GM19468 (cell line): ENCODE measurements at regions not wholly inside any gene's neighbourhood (a gene's known extent, or its start where the extent isn't known, plus 50 kb on each side); places are given as distances from the start of the nearest gene placed in this dataset.

Experiments
- ATAC-seq: cut with Tn5 transposase; IDR thresholded peaks from one replicate; pipeline ENCODE4 v1.9.1; 2021; ENCODE audit warnings: mild to moderate bottlenecking, moderate library complexity, moderate number of reproducible peaks; ENCODE audit not compliant: unreplicated experiment; ENCODE audit errors: extremely low read depth

DNA sequence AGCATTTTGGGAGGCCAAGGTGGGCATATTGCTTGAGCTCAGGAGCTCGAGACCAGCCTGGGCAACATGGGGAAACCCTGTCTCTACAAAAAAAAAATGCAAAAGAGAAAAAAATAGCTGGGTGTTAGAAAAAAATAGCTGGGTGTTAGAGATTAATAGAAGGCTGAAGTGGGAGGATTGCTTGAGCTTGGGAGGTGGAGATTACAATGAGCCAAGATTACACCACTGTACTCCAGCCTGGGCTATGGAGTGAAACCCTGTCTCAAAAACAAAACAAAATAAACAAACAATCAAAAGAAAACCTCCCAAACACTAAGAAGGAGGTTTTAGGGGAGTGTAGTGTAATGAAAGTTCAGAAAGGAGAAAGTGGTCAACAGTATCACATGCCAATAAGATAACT, 202.1 kb downstream of the FLRT2 start:
- no peak for ATAC-seq

DNA sequence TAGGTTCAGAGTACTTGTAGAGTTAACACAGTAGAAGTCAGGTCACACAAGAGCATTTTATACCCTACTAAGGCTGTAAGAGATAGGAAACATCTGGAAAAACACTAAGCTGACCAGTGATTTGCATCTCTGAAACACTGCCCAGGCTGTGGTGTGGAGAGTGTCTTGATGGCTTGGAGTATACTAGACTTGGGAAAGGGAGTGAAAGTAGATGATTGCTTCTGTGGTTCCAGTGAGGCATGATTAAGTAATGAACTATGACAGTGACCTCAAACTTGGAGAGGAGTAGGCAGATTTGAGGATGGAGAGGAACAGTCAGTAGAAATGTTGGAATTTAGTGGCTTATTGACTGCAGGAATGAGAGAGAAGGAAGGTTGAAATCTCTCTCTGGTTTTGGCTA, 201.2 kb downstream of the FLRT2 start:
- no peak for ATAC-seq

DNA sequence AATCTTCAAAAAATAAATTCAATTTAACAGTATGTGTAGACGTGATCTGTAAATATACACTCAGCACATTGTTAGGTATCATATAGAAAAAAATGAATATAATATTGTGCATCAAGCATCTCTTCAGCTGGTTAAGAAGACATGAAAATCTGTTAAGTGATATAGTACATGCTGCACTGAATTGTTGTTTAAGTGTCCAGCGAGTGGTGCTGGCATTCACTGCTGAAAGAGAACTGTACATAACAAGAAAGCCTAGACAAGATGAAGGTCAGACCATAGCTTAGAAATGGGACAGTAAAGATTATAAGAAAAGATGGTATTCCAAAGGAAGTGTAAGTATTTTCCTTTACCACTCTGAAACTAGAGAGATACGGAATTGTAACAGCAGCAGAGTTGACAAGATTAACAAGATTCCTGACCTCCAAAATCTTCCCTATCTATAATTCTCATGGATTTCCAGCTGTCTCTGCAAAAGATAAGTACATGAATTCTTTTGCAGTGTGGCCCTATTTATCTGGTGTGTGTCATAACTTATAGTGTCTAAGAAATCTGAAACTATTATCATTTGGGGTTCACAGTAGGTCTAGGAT, 198.6 kb downstream of the FLRT2 start:
- no peak for ATAC-seq

DNA sequence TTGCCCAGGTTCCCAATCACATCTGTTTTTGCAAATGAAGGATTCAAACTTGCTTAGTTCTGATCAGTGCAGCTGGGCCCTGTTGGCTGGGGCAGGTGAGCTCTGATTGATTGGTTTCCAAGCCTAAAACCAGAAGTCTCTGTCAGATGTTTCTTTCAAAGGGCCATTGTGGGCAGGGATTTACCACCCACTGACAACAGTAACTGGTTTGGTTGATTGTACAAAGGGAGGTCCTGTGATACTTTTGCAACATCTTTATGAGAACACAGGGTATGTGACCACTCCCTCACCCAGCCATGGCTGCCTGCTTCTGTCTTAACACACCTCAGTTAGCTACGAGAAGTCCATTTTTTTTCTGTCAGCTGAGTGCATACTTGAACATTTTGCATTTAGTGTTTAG, 184.1 kb downstream of the FLRT2 start:
- no peak for ATAC-seq

DNA sequence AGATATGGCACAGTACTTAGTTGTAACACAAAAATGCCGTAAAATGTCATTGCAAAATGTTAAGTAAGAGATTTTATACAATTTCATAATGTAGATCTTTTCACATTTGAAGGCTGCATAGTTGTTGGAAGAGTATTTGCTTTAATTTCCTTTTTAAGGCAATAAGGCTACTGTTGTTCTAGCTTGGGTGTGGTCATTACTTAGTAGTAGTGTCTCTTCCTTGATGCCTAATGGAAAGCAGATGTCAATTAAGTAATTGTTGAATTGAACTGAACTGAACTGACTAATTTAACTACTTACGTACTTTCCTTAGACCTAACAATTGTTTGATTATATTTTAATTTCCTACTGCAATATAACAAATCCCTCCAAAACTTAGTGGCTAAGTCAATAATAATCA, 181.7 kb downstream of the FLRT2 start:
- ATAC-seq = no peak
